Kidney glomerular epithelial cell (primary cell): ENCODE measurements at regions not wholly inside any gene's neighbourhood (a gene's known extent, or its start where the extent isn't known, plus 50 kb on each side); places are given as distances from the start of the nearest gene placed in this dataset.
"Not testable (repeated sequence)": the region's sequence is repeated elsewhere in the genome, so short reads cannot be mapped to it uniquely, and the experiment has no call there.

ENCODE experiments used
- DNase-seq: peaks from one replicate; lab custom pipeline; 2025; lab: John Stamatoyannopoulos, UW

DNA sequence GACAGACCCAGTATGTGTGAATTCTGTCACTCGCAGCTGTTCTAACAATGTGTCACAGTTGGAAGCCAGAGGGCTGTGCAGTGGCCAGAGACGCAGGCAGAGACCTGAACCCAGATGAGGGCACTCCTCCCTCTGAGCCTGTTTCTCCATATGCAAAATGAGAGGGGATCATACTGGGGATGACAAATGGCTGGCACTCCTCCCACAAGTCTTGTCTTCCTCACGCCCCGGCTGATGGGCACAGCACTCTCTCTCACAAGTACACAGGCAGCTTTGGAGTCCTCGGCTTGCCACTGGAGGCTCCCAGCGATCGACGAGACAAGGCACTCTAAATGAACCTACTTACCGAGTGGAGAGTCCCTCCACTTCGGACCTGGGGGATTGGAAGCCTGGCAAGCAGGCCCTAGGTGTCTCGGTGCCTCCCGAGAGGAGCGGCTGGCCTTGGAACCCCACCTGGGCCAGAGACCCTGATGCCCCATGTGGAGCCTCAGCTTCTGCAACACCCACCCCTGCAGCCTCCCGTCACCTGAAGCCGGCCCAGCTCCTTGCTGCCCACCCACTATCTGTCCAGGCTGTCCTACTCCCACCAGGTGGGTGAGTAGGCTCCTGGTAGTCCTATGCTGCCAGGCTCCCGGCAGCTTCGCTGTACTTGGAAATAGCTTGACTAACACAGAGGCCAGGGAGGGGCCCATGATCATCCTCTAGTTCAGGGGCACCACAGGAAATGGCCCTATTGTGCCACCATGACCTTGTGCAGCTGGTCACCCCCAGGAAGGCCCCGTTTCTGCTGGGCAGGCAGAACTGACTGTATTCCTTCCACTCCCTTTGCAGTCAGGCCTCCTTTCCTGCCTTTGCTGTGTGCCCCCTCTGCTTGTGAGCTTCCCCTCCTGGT lies 65.0 kb upstream of the IQSEC1 start:
- no peak for DNase-seq

DNA sequence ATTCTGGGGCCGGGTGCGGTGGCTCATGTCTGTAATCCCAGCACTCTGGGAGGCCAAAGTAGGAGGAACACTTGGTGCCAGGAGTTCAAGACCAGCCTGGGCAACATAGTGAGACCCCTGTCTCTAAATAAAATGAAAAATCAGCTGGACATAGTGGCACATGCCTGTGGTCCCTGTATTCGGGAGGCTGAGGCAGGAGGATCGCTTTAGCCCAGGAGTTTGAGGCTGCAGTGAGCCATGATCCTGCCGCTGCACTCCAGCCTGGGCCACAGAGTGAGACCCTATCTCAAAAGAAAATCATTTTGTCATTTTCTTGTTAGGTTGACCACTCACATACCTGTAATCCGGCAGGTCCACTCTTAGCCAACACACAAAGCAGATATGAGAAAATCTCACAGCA lies 63.6 kb upstream of the IQSEC1 start:
- not testable (repeated sequence) for DNase-seq

DNA sequence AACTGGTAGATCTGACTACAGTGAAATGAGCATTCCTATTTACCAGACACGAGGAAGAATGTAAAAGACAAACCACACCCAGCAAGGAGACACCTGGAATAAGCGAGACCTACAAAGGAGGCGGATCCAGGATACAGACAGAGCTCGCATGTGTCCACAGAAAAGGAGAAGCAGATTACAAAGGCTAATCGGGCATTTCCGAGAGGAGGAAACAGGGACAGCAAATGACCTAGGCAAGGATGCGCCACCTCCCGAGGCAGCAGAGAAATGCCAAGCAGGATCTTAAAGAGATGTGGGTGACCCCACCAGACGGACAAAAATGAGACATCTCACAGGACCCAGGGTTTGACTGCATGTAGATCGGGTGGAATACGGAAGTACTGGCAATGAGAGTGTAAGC lies 63.2 kb upstream of the IQSEC1 start:
- DNase-seq: no peak

DNA sequence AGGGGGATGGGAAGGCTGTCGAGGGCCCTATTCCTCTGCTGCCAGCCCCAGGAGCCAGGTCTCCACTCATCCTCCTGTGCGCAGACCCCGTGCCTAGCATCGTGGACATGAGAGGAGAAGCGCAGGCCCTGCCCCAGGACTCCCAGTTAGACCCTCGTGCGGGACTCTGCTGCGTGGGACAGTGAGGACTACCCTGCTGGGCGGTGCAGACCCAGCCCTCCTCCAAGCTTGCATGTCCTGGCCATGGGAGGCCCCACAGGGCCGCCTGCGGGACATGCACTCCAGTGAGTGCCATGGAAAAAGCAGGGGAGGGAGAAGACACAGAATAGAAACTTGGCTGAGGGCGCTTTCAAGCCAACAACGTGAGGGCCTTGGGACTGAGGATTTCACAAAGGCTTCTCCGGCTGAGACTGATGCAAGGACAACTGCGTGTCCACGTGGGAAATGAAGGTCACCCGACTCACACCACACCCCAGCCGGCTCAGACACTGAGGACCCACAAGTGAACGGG lies 62.6 kb upstream of the IQSEC1 start:
- DNase-seq: no peak

DNA sequence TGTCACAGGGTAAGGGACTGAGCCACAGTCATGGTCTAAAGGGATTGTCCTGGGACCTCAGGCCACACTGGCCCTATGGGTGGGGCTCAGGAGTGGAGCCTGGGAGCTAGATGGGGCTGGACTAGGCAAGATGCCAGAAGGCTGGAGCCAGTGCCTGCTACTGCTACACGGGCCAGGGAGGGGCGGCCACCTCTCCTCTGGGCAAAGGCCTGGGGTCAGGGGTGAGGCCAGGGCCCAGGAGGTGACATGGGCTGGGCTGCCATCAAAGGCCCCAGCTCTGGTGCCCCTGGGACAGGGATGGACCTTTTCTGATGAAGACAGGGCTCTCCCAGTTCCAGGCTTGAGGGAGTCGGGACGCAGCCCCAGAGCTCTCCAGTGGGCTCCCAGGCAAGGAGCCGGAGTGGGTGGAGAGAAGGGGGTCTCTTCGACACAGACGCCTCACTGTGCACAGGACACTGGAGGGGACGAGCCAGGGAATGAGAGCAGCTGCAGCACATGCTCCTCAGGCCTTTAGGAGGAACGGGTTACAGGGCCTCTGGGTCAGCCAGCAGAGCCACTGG lies 62.1 kb upstream of the IQSEC1 start:
- DNase-seq: no peak

- DNase-seq: no peak
These were observed 61.6 kb upstream of the IQSEC1 start for GRCh38 chr3:13134879-13135206.

- no peak for DNase-seq
These were observed 61.1 kb upstream of the IQSEC1 start for GRCh38 chr3:13134166-13134878.

- DNase-seq: no peak
These were observed 60.3 kb upstream of the IQSEC1 start for GRCh38 chr3:13133471-13133981.

GRCh38 chr3:13132731-13133410 lies 59.6 kb upstream of the IQSEC1 start:
- no peak for DNase-seq

- DNase-seq: no peak
These were observed 59.1 kb upstream of the IQSEC1 start for GRCh38 chr3:13132281-13132680.

DNA sequence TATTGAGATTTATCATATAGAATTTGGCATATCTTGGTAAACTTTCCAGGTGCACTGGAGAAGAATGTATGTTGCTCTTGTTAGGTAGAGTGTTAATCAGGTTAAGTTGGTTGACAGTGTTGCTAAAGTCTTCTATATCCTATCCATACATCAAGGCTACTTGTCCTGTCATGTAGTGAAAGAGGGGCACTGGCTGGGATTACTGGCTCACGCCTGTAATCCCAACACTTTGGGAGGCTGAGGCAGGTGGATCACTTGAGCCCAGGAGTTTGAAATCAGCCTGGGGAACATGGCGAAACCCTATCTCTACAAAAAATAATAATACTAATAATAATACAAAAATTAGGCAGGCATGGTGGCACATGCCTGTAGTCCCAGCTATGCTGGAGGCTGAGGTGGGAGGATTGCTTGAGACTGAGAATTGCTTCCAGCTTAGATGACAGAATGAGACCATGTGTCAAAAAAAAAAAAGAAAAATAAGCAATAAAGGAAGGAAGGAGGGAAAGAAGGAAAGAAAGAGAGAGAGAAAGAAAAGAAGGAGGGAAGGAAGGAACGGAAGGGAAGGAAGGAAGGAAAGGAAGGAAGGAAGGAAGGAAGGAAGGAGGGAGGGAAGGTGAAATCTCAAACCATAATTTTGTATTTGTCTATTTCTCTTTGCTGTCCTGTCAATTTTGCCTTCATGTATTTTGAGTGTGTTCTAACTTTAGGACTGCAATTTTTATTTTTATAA lies 57.4 kb upstream of the IQSEC1 start:
- no peak for DNase-seq

DNA sequence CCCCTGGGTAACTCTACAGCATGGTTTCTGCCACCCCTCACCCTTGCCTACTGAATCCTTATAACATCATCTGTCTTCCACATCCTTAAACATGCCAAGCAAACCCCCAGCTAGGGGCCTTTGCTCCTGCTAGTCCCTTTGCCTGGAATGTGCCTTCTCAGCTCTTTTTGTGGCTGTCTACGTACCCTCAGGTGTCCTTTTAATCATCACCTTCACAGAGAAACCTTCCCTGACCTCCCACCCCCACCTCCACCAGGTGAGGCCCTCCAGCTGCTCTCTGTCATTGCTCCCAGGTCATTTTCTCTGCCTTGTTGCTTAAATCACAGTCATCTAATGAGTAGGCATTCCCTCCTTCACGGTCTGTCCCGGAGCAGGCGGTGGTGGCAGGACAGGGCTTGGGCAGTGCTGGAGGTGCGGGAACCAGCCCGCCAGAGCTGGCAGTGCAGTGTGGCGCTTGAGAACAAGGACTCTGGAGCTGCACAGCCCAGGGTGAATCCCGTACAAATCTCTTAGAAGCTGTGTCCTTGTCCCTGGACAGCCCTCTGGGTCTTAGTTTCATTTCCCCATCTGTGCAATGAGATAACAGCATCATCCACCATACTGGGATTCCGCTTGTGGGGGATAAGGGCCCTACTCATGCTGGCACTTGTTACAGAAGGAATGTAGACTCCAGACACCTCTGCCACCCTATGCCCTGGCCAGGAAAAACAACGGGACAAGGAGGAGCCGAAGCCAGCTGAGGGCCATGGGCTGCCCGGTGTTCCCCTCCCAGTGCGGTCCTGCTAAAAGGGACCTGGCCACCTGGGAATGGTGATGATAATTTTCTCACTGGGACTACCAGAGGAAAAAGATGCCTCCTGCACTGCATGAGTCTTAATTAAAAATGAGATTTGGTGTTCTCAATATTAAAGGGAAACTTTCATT lies 52.1 kb upstream of the IQSEC1 start:
- DNase-seq: no peak

GRCh38 chr3:13124631-13125030 lies 51.4 kb upstream of the IQSEC1 start:
- DNase-seq: no peak

DNA sequence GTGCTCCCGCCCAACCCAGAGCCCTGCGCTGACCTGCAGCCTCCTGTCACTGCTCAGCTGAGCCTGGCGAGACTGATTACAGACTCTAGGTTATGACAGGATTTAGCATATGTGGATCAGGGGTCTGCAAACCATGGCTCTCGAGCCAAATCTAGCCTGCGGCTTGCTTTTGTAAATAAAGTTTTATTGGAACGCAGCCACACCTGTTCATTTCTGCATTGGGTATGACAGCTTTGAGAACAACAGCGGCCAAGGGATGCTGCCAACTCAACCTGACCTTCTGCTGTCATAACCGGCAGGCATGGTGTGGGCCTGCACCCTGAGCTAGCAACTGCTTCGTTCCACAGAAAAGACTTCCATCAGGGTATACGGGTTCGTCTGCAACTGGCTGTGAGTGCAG lies 50.5 kb upstream of the IQSEC1 start:
- no peak for DNase-seq

- no peak for DNase-seq
These were observed 49.9 kb upstream of the IQSEC1 start for GRCh38 chr3:13123013-13123654.
